HG03439 (cell line): ENCODE measurements at regions not wholly inside any gene's neighbourhood (a gene's known extent, or its start where the extent isn't known, plus 50 kb on each side); places are given as distances from the start of the nearest gene placed in this dataset.

Experiments used
- ATAC-seq: cut with Tn5 transposase; IDR thresholded peaks from one replicate; pipeline ENCODE4 v1.9.1; 2021; ENCODE audit warnings: mild to moderate bottlenecking, moderate library complexity; ENCODE audit not compliant: unreplicated experiment

DNA sequence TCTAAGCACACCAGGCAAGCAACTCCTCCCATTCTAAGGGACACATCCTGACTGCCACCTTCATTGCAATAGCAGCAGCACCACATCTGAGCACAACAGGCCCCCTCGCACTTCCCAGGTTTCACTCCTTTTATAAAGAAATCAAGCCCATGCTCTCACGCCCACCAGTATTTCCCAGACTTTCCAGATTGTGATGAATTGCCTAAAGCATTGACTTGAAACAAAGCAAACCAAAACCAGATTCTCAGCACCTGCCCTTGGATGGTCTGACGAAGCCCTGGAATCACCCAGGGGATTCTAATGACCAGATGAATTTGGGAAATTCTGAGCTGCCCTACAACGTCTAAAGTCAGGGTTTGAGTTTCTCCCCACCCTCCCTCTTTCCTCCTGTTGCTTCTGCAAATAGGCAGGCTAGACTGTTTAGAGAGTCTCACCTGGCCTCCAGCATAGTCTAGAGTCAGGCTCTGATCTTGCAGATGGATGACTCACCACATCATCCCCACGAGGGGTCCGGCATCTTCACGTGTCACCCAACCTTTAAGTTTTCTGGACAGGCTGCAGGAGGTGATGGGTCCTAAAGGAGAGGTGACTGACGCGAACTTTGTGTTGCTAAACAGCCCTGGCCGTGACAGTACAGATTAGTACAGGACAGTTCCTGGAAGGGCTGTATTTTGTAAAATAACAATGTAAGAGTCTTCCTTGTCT is 198.0 kb downstream of the SKIDA1 start:
- ATAC-seq: no peak

GRCh38 chr10:21326594-21327288 is 198.7 kb downstream of the SKIDA1 start:
- no peak for ATAC-seq

DNA sequence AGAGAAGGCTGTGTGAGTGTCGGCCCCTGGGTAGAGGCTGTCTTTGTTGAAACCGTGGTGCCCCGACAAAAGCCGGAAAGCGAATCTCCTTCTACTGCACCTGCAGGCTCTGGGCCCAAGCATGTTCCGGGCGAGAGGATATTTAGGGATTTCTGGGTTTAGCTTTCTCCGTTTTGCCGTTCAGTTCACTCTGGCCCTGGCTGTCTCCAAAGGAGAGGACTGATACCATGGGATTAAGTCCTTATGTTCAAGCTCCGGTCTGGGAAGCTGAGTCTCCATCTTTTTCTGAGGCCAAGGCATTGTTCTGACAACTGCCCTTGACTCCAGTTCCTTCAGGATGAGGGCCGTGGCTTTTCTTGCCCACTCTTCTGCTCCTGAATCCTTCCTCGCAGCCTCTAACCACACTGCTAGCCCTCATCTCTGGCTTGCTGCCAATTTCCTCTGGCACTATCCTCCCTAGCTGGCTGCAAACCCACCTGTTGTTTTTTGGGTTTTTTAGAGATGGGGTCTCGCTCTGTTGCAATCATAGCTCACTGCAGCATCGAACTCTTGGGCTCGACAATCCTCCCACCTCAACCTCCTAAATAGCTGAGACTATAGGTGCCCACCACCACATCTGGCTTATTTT is 206.8 kb downstream of the SKIDA1 start:
- ATAC-seq: no peak

DNA sequence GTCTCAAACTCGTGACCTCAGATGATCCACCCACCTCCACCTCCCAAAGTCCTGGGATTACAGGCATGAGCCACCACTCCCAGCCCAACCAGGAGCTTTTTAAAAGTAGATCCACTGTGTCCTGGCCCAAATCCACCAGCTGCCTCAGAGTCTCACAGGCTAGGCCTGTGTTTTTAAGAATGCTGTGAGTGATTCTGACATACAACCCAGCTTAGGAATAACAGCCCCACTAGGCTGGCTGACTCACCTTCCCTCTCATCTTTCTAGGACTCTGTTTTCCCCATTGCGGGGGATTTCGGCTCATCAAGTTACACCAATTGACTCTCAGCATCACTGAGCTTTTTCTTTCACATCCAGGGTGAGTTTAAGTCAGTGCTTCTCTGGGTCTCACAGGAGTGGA is 207.6 kb downstream of the SKIDA1 start:
- no peak for ATAC-seq

DNA sequence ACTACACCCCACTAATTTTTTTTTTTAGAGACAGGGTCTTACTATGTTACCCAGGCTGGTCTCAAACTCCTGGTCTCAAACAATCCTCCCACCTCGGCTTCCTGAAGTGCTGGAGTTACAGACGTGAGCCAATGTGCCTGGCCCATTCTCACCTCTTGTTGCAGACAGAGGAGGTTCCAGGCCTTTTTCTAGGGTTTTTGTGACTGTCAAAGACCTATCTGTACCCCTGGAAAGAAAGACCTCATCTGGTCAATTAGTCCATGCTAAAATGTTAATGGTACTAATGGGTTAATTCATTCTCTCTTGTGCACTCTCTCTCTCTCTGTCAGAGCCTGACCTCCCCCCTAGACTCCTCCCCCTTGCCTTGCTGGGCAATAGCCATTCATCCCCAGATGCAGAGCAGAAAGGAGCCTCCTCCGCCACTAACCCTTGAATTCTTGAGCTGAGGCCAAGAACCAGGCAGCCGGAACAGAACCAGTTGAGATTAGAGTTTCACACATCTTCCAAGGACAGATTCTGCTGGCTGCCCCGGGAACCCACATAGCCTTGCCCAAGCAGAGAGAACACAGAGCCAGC is 209.7 kb downstream of the SKIDA1 start:
- ATAC-seq: no peak

GRCh38 chr10:21314906-21315644 is 210.4 kb downstream of the SKIDA1 start:
- ATAC-seq: no peak

DNA sequence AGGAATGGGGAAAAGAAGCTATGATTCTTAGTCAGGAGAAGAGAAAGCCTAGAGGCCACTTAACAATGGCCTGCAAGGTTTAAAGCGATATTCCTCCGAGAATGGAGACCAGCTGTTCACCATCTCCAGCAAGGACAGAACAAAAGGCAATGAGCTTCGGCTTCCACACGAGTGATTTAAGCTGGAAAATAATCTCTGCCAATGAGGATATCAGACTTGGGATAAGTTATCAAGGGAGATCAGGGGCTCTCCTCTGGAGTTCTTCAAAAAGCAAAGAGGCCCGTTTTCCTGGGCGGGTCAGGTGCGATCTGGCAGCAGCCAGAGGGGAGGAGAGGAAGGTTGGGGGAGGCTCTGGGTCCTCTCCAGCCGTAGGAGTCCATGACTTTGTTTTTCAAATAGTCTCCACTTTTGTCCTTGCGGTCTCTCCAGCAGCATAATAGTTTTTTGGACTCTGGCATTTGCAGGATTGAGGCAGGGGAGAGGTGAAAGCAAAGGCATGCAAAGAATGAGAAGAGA is 211.3 kb downstream of the SKIDA1 start:
- no peak for ATAC-seq

DNA sequence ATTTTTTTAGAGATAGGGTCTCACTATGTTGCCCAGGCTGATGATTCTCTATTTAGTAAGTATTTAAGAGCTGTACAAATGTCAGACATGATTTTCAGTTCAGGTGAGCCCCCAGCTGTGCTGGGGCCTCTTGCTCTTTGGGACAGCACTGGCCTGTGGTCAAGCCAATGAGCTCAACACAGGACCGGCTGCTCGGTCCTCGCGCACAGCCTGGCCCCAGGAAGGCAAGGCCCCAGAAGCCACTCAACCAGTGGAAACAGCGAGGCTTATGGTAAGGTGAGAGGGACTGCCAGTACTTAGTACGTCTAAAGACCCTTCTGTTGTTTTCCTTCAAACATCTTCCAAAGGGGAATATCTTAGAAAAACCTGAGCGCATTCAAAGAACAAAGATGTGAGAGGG is 211.8 kb downstream of the SKIDA1 start:
- no peak for ATAC-seq

DNA sequence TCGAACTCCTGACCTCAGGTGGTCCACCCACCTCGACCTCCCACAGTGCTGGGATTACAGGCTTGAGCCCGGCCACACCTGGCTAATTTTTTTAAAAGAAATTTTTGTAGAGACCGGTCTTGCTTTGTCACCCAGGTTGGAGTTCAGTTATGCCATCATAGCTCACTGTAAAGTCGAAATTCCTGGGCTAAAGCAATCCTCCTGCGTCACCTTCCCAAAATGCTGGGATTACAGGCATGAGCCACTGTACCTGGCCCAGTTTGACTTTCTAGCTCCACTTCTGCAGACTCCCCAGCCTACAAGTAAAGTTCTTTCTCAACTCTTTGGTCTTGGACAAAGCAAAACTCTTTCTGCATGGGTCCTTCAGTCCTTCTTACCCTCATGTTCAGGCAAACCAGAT is 214.1 kb downstream of the SKIDA1 start:
- no peak for ATAC-seq

GRCh38 chr10:21309427-21309826 is 216.1 kb downstream of the SKIDA1 start:
- no peak for ATAC-seq

DNA sequence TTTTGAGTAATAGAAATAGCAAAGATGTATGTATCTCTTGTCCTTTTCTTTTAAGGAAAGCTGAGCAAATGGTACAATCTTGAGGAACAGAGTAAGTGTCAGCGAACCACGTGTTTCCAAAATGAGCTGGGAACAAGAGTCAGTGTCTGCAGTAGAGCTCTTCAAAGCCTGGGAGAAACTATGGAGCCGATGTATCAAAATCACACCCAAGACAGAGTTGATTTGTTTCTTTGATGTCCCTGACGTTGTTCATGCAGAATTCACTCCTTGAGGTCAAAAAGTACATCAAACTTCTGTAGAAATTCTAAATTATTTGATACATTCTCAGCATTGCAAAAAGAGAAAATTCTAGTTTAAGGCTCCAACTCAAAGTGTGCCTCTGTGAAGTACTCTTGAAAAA is 216.5 kb downstream of the SKIDA1 start:
- ATAC-seq: no peak

DNA sequence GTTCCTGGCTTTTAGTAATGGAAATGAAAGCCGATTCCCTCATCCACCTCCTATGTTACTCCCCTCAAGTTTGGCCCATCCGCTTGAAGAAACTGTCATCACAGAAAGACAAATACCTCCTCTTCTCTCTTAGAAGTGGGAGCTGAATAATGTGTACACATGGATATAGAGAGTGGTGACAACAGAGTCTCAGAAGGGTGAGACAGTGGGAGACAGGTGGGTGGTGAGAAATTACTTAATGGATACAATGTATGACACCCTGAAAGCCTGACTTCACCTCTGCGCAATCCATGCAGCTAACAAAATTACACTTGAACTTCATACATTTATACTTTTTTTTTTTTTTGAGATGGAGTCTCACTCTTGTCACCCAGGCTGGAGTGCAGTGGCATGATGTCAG is 217.5 kb downstream of the SKIDA1 start:
- no peak for ATAC-seq

DNA sequence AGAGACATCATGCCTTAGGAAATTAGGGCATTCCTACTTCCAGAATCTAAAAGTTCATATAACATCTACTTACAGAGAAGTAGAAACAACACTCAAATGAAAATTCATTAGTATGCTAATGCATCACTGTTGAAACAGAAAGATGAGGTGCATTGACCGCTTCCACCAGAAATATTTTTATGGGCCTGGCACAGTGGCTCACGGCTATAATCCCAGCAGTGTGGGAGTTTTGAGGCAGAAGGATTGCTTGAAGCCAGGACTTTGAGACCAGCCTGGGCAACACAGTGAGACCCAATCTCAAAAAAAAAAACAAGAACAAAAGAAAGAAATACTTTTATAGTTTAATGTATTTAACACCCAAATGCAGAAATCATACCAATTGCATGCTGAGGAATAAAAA is 220.9 kb downstream of the SKIDA1 start:
- ATAC-seq: no peak

DNA sequence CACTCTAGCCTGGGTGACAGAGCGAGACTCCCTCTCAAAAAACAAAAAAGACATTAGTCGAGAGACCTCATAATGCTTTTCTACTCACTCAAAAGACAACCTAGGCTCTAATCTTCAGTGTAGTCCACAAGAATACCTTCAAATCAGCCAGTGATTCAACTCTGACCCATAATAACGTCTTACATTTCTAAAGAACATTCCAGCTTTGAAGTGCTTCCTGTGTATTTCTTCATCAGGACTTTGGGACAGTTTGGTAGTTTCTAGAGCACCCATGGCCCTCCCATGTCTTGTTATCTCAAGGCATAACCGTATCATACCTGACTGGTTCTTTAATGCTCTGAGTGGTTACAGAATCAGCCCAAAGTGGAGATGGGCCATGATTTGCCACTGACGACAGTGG is 221.3 kb downstream of the SKIDA1 start:
- ATAC-seq: no peak

- no peak for ATAC-seq
These were observed 224.9 kb downstream of the SKIDA1 start for GRCh38 chr10:21300551-21300950.

DNA sequence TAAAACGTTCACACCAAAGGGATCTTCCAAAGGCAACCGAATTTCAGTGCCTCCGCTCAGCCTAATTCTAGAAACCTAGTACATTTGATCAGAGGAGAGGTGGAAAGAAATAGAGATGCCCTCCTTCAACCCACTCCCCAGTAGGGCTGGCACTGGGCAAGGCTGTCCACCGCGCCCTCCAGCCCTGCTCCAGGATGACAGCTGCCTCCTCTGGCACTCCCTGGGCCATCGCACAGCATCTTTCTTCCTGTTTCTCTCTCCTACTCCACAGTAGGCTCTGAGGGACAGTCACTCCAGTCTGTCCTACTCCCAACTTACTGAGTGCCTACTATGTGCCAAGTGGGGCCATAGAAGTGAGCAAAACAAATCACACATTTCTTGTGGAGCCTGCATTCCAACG is 226.2 kb downstream of the SKIDA1 start:
- no peak for ATAC-seq

DNA sequence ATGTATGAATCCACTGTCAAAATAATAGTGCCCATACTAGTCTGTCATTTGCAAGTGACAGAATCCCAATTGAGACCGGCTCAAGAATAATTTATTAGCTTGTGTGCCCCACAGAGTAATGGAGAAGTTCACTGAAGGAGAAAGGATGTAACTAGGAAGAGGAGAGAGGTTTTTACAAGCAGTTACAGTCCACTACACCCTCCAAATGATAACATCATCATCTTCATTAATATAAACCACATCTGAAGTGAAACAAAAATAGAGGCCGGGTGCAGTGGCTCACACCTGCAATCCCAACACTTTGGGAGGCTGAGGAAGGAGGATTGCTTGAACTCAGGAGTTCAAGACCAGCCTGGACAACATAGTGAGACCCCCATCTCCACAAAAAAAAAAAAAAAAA is 226.8 kb downstream of the SKIDA1 start:
- ATAC-seq: no peak

DNA sequence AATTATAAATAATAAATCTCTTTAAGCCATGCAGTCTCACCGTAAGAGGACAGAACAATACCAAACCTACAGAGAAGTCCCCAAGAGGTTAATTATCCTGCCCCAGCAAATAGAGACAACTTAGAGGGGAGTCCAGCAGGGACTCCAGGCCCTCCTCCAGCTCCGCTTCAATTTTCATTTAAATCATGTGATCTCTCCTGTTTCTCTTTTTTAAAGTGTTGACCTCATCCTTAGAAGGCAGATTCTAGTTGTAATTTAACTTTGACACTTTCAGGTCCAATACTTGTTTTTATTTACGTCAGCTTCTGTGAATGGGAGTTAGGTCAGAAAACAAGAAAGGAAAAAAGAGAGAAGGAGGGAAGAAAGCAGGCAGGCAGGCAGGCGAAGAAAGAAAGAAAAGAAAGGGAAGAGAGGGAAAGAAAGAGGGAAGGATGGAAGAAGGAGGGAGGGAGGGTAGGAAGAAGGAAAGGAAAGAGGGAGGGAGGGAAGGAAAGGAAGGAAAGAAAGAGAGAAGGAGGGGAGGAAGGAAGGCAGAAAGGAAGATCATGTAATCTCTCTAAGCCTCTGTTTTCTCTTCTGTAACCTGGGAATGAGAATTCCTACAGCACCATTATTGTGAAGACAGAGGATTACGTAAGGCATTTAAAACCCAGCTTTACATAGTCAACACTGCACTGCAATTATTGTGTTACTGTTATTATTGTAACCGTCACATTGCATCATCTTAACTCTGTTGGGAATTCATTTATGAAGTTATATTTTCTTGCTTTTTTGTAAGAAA is 227.7 kb downstream of the SKIDA1 start:
- ATAC-seq: no peak

- no peak for ATAC-seq
These were observed 228.7 kb downstream of the SKIDA1 start for GRCh38 chr10:21296575-21297355.
